B cell (primary cell): ENCODE measurements at regions not wholly inside any gene's neighbourhood (a gene's known extent, or its start where the extent isn't known, plus 50 kb on each side); places are given as distances from the start of the nearest gene placed in this dataset.

ENCODE experiments used
- ATAC-seq: fragments of 200-7000 bp; cut with Tn5 transposase; one replicate; pipeline ENCODE4 v1.10.0; 2021; ENCODE audit warnings: low read depth, mild to moderate bottlenecking, moderate number of reproducible peaks, moderate library complexity
- CTCF ChIA-PET: fragments of 350-600 bp; sonication (Branson Sonifier 250); formaldehyde crosslinking; loops from one replicate; lab custom pipeline; 2021; ENCODE audit warnings: antibody characterized with exemption, inconsistent platforms; lab: Charles Lee
- POLR2A ChIA-PET: fragments of 350-600 bp; sonication (Branson Sonifier 250); formaldehyde crosslinking; loops from one replicate; lab custom pipeline; 2021; ENCODE audit warnings: antibody characterized with exemption; lab: Charles Lee
- DNase-seq: peaks from one replicate; pipeline ENCODE4 v3.0.0; 2013
- H2AFZ ChIP-seq: 2 replicates; pipeline ENCODE4 v1.6.1; 2012; ENCODE audit warnings: mild to moderate bottlenecking, low read depth, low read length; ENCODE audit not compliant: insufficient read depth, poor library complexity, severe bottlenecking
- H3K27ac ChIP-seq, 2 donors: 1 replicate in 1 of 2; 2 replicates in 1 of 2; pipeline ENCODE4 v1.5.1; 2012 to 2013; ENCODE audit warnings: low read length in 2 of 2, mild to moderate bottlenecking in 2 of 2, moderate library complexity in 1 of 2
- H3K27me3 ChIP-seq, 4 experiments: fragments of 200-600 bp in 1 of 4; sonication (generic) in 1 of 4; replicated peaks in 1 of 4; 1 replicate in 2 of 4; 2 replicates in 2 of 4; pipeline versions ENCODE4 v1.6.1 to v1.7.0; 2013 to 2016; ENCODE audit warnings: low read length in 3 of 4, mild to moderate bottlenecking in 2 of 4, mixed read lengths in 1 of 4, moderate library complexity in 1 of 4; ENCODE audit not compliant: insufficient read depth in 4 of 4, control insufficient read depth in 3 of 4; ENCODE audit errors: control extremely low read depth in 1 of 4
- H3K36me3 ChIP-seq, 2 experiments: replicated peaks in 1 of 2; 1 replicate in 1 of 2; 2 replicates in 1 of 2; pipeline versions ENCODE4 v1.6.1 to v1.7.1; 2013; ENCODE audit warnings: low read length in 1 of 2; ENCODE audit not compliant: insufficient read depth in 2 of 2, control insufficient read depth in 1 of 2; ENCODE audit errors: control extremely low read depth in 1 of 2, extremely low read depth in 1 of 2
- H3K4me1 ChIP-seq, 2 donors: fragments of 200-600 bp in 1 of 2; sonication (generic) in 1 of 2; 1 replicate in 1 of 2; 2 replicates in 1 of 2; pipeline versions ENCODE4 v1.5.1 to v1.6.1; 2013 to 2017; ENCODE audit warnings: low read length in 2 of 2; ENCODE audit not compliant: control insufficient read depth in 2 of 2, insufficient read depth in 2 of 2
- H3K4me2 ChIP-seq: replicated peaks from 2 replicates; pipeline ENCODE3; 2012; ENCODE audit warnings: mild to moderate bottlenecking, low read depth, low read length; ENCODE audit not compliant: poor library complexity, severe bottlenecking
- H3K4me3 ChIP-seq, 5 experiments: fragments of 200-600 bp in 1 of 5; sonication (generic) in 1 of 5; 1 replicate in 3 of 5; 2 replicates in 2 of 5; pipeline versions ENCODE4 v1.5.1 to v1.7.0; 2011 to 2016; ENCODE audit warnings: low read length in 4 of 5, mild to moderate bottlenecking in 4 of 5, low read depth in 2 of 5, control low read depth in 1 of 5, moderate library complexity in 1 of 5; ENCODE audit not compliant: insufficient read depth in 1 of 5; ENCODE audit errors: control extremely low read depth in 1 of 5, extremely low read depth in 1 of 5
- H3K79me2 ChIP-seq: fragments of 200-600 bp; sonication (generic); one replicate; pipeline ENCODE4 v1.6.0; 2016; ENCODE audit warnings: low read length; ENCODE audit not compliant: control insufficient read depth, insufficient read depth
- H3K9ac ChIP-seq: fragments of 200-600 bp; sonication (generic); 2 replicates; pipeline ENCODE4 v1.6.1; 2017; ENCODE audit warnings: mild to moderate bottlenecking, low read length, moderate library complexity
- H3K9me3 ChIP-seq, 3 donors: one replicate each; pipeline versions ENCODE4 v1.6.1 to v1.7.1; 2013; ENCODE audit warnings: low read length in 2 of 3; ENCODE audit not compliant: control insufficient read depth in 2 of 3, insufficient read depth in 1 of 3; ENCODE audit errors: control extremely low read depth in 1 of 3
- H4K20me1 ChIP-seq: 2 replicates; pipeline ENCODE4 v1.6.0; 2012; ENCODE audit warnings: mild to moderate bottlenecking, low read length; ENCODE audit not compliant: insufficient read depth, control insufficient read depth, poor library complexity, severe bottlenecking
- H3K27ac Mint-ChIP-seq: one replicate; pipeline ENCODE4 v1.8.0; 2021; ENCODE audit warnings: mixed read lengths
- H3K27me3 Mint-ChIP-seq: one replicate; pipeline ENCODE4 v1.8.0; 2021; ENCODE audit warnings: mixed read lengths
- H3K4me1 Mint-ChIP-seq: one replicate; pipeline ENCODE4 v1.8.0; 2021; ENCODE audit warnings: mixed read lengths
- H3K4me3 Mint-ChIP-seq: one replicate; pipeline ENCODE4 v1.8.0; 2021; ENCODE audit warnings: mixed read lengths
- H3K9me3 Mint-ChIP-seq: one replicate; pipeline ENCODE4 v1.8.0; 2022; ENCODE audit warnings: mixed read lengths; ENCODE audit not compliant: insufficient read depth
- CTCF ChIP-seq: fragments of 200-600 bp; IDR thresholded peaks from one replicate; pipeline ENCODE4 v1.8.0; 2022; ENCODE audit warnings: antibody characterized with exemption, mild to moderate bottlenecking
- EZH2 ChIP-seq: IDR thresholded peaks from 2 replicates; pipeline ENCODE4 v1.6.1; 2012; ENCODE audit warnings: borderline replicate concordance, low read depth, mild to moderate bottlenecking, moderate library complexity, low read length; ENCODE audit not compliant: insufficient read depth, poor library complexity, severe bottlenecking
- WGBS: methylation state at CpG from one replicate; pipeline ENCODE4 v1.1.5; 2013; ENCODE audit warnings: missing lambda C conversion rate; ENCODE audit not compliant: insufficient coverage; 5-methylcytosine and 5-hydroxymethylcytosine counted together
- intact Hi-C: fragments of 100-400 bp; cut with micrococcal nuclease; formaldehyde crosslinking; loops from one replicate; pipeline ENCODE4 v1.10.0; 2022

DNA sequence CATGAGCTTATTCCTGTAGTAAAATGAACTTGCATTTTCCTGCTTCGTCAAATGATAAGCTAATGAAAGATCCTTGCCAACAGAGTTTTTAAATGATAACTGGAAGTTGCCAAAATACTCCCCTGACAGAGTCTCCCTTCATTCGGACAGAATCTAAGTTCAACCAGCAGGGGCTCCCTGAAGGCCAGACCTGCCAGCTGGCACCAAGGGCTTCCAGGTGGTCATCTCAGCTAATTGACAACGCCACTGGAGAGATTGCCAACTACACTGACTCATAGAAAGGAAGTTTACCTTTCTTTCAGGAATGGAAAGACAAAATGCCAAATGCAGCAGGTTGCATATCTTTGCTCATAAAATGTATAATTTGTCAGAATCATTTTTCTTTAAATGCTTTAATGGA is 462.8 kb downstream of the GXYLT1 start:
- no peaks in the 10 kb centered on the region for H3K9me3 Mint-ChIP-seq
- H3K4me2 ChIP-seq, result no peak overlapping the region

DNA sequence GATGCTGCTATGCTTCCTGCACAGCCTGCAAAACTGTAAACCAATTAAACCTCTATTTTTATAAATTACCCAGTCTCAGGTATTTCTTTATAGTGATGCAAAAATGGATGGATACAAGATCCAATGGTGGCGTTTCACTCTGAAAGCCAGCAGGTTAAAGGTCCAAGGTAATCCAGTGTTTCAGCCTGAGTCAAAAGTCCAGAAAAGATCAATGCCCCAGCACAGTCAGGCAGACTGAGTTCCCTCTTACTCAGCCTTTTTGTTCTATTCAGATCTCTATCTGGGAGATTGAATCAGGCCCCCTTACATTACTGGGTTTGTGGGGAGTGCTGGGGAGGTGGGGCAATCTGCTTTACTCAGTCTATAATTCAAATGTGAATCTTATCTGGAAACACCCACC is 464.5 kb downstream of the GXYLT1 start:
- Histone ChIP-seq H3K79me2 (no peaks in the 10 kb centered on the region), H3K36me3 (no peaks in the 10 kb centered on the region), H3K27ac (no peak overlapping the region), H2AFZ (no peak overlapping the region), H4K20me1 (no peaks in the 10 kb centered on the region), H3K4me3 (no peak overlapping the region), H3K27me3 (no peaks in the 10 kb centered on the region), H3K9ac (no peak overlapping the region), H3K4me2 (no peak overlapping the region), H3K4me1 (no peaks in the 10 kb centered on the region), H3K9me3 (no peaks in the 10 kb centered on the region)
- Mint-ChIP-seq H3K27me3 (no peaks in the 10 kb centered on the region), H3K4me3 (no peak overlapping the region), H3K4me1 (peaks cover 2% of the 10 kb centered on the region), H3K27ac (no peak overlapping the region), H3K9me3 (no peaks in the 10 kb centered on the region)
- ChIA-PET POLR2A (no interaction called here), CTCF (no interaction called here)
- intact Hi-C loops, result no loop called here
- WGBS, result 100% methylated on average over 1 of the region's 1 CpG
- TF ChIP-seq CTCF (no peak), EZH2 (no peak)
- ATAC-seq (no peak), DNase-seq (no peak)

More for the DNA sequence above, 462.8 kb downstream of the GXYLT1 start:
- intact Hi-C loops, result no loop called here
- Histone ChIP-seq H3K27me3 (no peaks in the 10 kb centered on the region), H3K4me1 (no peaks in the 10 kb centered on the region), H2AFZ (no peak overlapping the region), H3K9ac (no peak overlapping the region), H3K36me3 (no peaks in the 10 kb centered on the region), H3K9me3 (no peaks in the 10 kb centered on the region), H3K4me3 (no peak overlapping the region), H4K20me1 (no peaks in the 10 kb centered on the region), H3K27ac (no peak overlapping the region), H3K79me2 (no peaks in the 10 kb centered on the region)
- ChIA-PET POLR2A (no interaction called here), CTCF (no interaction called here)
- ATAC-seq, result no peak
- Mint-ChIP-seq H3K4me1 (peaks cover 2% of the 10 kb centered on the region), H3K27me3 (no peaks in the 10 kb centered on the region), H3K4me3 (no peak overlapping the region), H3K27ac (no peak overlapping the region)
- no peak for DNase-seq
- WGBS, result 92% methylated on average over 2 of the region's 3 CpGs
- TF ChIP-seq EZH2, result no peak
- TF ChIP-seq CTCF, result no peak
